HEK293 (cell line): ENCODE measurements at regions not wholly inside any gene's neighbourhood (a gene's known extent, or its start where the extent isn't known, plus 50 kb on each side); places are given as distances from the start of the nearest gene placed in this dataset.
"Not testable (repeated sequence)": the region's sequence is repeated elsewhere in the genome, so short reads cannot be mapped to it uniquely, and the experiment has no call there.

Experiments
- CTCF ChIA-PET: fragments of 350-600 bp; formaldehyde crosslinking; extraction: SDS; loops from one replicate; lab custom pipeline; 2021; ENCODE audit warnings: antibody characterized with exemption; lab: Yijun Ruan, JAX
- POLR2A ChIA-PET: fragments of 300-600 bp; formaldehyde crosslinking; extraction: SDS; loops from one replicate; lab custom pipeline; 2020; ENCODE audit warnings: antibody characterized with exemption, inconsistent platforms; lab: Yijun Ruan, JAX
- H3K27ac ChIP-seq: fragments of 200-500 bp; sonication (Bioruptor generic); 2 replicates; pipeline ENCODE4 v1.5.1; 2014; ENCODE audit warnings: low read depth, low read length, control low read depth, inconsistent platforms; ENCODE audit errors: extremely low read depth
- H3K36me3 ChIP-seq, 2 experiments: fragments of 200-500 bp in 1 of 2; sonication (Bioruptor generic) in 1 of 2; 1 replicate in 1 of 2; 2 replicates in 1 of 2; pipeline ENCODE4 v1.5.1; 2014 to 2017; ENCODE audit warnings: inconsistent platforms in 2 of 2, low read length in 2 of 2; ENCODE audit not compliant: control insufficient read depth in 2 of 2, insufficient read depth in 1 of 2
- H3K4me1 ChIP-seq: fragments of 200-500 bp; sonication (Bioruptor generic); 2 replicates; pipeline ENCODE4 v1.5.1; 2014; ENCODE audit warnings: mild to moderate bottlenecking, low read length, inconsistent platforms; ENCODE audit not compliant: control insufficient read depth, insufficient read depth
- H3K4me3 ChIP-seq: 2 replicates; pipeline ENCODE4 v1.5.1; 2011; ENCODE audit warnings: low read depth, mild to moderate bottlenecking, control low read depth, low read length, moderate library complexity
- H3K9me3 ChIP-seq: fragments of 200-500 bp; sonication (Bioruptor generic); 2 replicates; pipeline ENCODE4 v1.5.1; 2014; ENCODE audit warnings: low read depth, low read length, inconsistent platforms; ENCODE audit not compliant: control insufficient read depth, insufficient read depth
- SCRT2 ChIP-seq: fragments of 450-650 bp; formaldehyde crosslinking; IDR thresholded peaks from 2 replicates; pipeline ENCODE4 v1.5.1; 2016; ENCODE audit warnings: missing biosample characterization, missing genetic modification characterization
- SP7 ChIP-seq: fragments of 450-650 bp; formaldehyde crosslinking; IDR thresholded peaks from 2 replicates; pipeline ENCODE4 v1.5.1; 2016; ENCODE audit warnings: missing biosample characterization, missing genetic modification characterization
- TCF7L2 ChIP-seq: IDR thresholded peaks from 2 replicates; pipeline ENCODE4 v1.6.1; 2011; ENCODE audit warnings: low read depth, mild to moderate bottlenecking, inconsistent platforms, low read length, moderate library complexity, borderline replicate concordance
- ZBTB8A ChIP-seq: fragments of 450-650 bp; formaldehyde crosslinking; IDR thresholded peaks from 2 replicates; pipeline ENCODE4 v1.5.1; 2016; ENCODE audit warnings: missing biosample characterization, missing genetic modification characterization
- ZNF146 ChIP-seq: fragments of 450-650 bp; formaldehyde crosslinking; IDR thresholded peaks from 2 replicates; pipeline ENCODE4 v1.5.1; 2016; ENCODE audit warnings: missing biosample characterization, missing genetic modification characterization
- ZNF221 ChIP-seq: fragments of 450-650 bp; formaldehyde crosslinking; IDR thresholded peaks from 2 replicates; pipeline ENCODE4 v1.5.1; 2017; ENCODE audit warnings: missing biosample characterization, missing genetic modification characterization, borderline replicate concordance
- ZNF274 ChIP-seq, 2 experiments: fragments of 200-500 bp in 1 of 2; fragments of 450-650 bp in 1 of 2; sonication (Bioruptor generic) in 1 of 2; formaldehyde crosslinking in 1 of 2; IDR thresholded peaks; 2 replicates each; pipeline versions ENCODE4 v1.5.1 to v1.6.1; 2014 to 2016; ENCODE audit warnings: borderline replicate concordance in 1 of 2, inconsistent platforms in 1 of 2, low read length in 1 of 2, missing biosample characterization in 1 of 2, missing genetic modification characterization in 1 of 2
- ZNF280C ChIP-seq: fragments of 450-650 bp; formaldehyde crosslinking; IDR thresholded peaks from 2 replicates; pipeline ENCODE4 v1.5.1; 2016; ENCODE audit warnings: missing biosample characterization, missing genetic modification characterization
- ZNF426 ChIP-seq: fragments of 450-650 bp; formaldehyde crosslinking; IDR thresholded peaks from 2 replicates; pipeline ENCODE4 v1.5.1; 2017; ENCODE audit warnings: missing biosample characterization, missing genetic modification characterization, mild to moderate bottlenecking, inconsistent platforms, moderate library complexity
- ZNF549 ChIP-seq: fragments of 450-650 bp; IDR thresholded peaks from 2 replicates; pipeline ENCODE4 v1.5.1; 2018; ENCODE audit warnings: missing biosample characterization, missing genetic modification characterization, mild to moderate bottlenecking, inconsistent platforms, moderate library complexity
- ZNF585B ChIP-seq: fragments of 450-650 bp; formaldehyde crosslinking; IDR thresholded peaks from 2 replicates; pipeline ENCODE4 v1.5.1; 2016; ENCODE audit warnings: missing biosample characterization, missing genetic modification characterization
- ZNF660 ChIP-seq: fragments of 450-650 bp; IDR thresholded peaks from 2 replicates; pipeline ENCODE4 v1.5.1; 2018; ENCODE audit warnings: missing biosample characterization, mild to moderate bottlenecking, missing genetic modification characterization

GRCh38 chrX:13412208-13412600 lies 92.4 kb upstream of the ATXN3L start:
- no peaks in the 10 kb centered on the region for H3K9me3 ChIP-seq
- TF ChIP-seq ZNF426 (tag by site-specific recombination) (no peak), ZNF221 (tag by site-specific recombination) (no peak), SP7 (tag by site-specific recombination) (no peak), ZNF660 (tag by site-specific recombination) (no peak), ZNF274 (IDR thresholded peaks at IDR 0.05; ENCODE audit: low read length) (no peak), ZNF274 (tag by site-specific recombination; IDR thresholded peaks at IDR 0.05; ENCODE audit: borderline replicate concordance) (no peak), ZBTB8A (tag by site-specific recombination) (no peak), ZNF549 (tag by site-specific recombination) (no peak), ZNF585B (tag by site-specific recombination) (no peak), SCRT2 (tag by site-specific recombination) (no peak)
- H3K36me3 ChIP-seq, result no peaks in the 10 kb centered on the region
- peaks cover 30% of the 10 kb centered on the region for H3K4me1 ChIP-seq
- ChIA-PET POLR2A (no interaction called here), CTCF (interaction anchor here (2.2 kb wide), 1 partner anchor 76 kb away, joined by 9 read pairs; no protein-coding TSS in a partner anchor)
- H3K4me3 ChIP-seq, result no peak overlapping the region
- H3K27ac ChIP-seq, result no peak overlapping the region

GRCh38 chrX:13411496-13412207 lies 91.8 kb upstream of the ATXN3L start:
- TF ChIP-seq TCF7L2 (0 out of 2 replicates have a peak, but pooled peaks have one; percentile 32), ZNF280C (tag by site-specific recombination) (no peak)
- Histone ChIP-seq H3K9me3 (no peaks in the 10 kb centered on the region), H3K27ac (peak overlapping the region; percentile 42; the same call in 1 of the 2 replicates), H3K4me1 (peaks cover 30% of the 10 kb centered on the region), H3K4me3 (no peak overlapping the region), H3K36me3 (no peaks in the 10 kb centered on the region)
- CTCF ChIA-PET, result interaction anchor here (2.2 kb wide), 1 partner anchor 77 kb away, joined by 9 read pairs; no protein-coding TSS in a partner anchor
- POLR2A ChIA-PET, result no interaction called here

- H3K4me3 ChIP-seq, H3K4me1 ChIP-seq, H3K36me3 ChIP-seq, POLR2A ChIA-PET: not testable (repeated sequence)
- peak; percentile 86 for TF ChIP-seq ZNF146 (tag by site-specific recombination)
- TF ChIP-seq, all 188 proteins: peak for 1; not testable (repeated sequence) for 187
- CTCF ChIA-PET, H3K9me3 ChIP-seq, H3K27ac ChIP-seq: not testable (repeated sequence)
Observed at GRCh38 chrX:13408599-13408998, 88.7 kb upstream of the ATXN3L start.

GRCh38 chrX:13404777-13405176 lies 84.9 kb upstream of the ATXN3L start:
- ChIA-PET POLR2A (interaction anchor here (1.1 kb wide), 1 partner anchor 11 kb away, joined by 3 read pairs; no protein-coding TSS in a partner anchor), CTCF (interaction anchor here (0.6 to 0.9 kb wide), 2 partner anchors 22 to 44 kb away, joined by 3 to 4 read pairs; no protein-coding TSS in a partner anchor)
- H3K9me3 ChIP-seq, H3K4me1 ChIP-seq, H3K4me3 ChIP-seq, H3K27ac ChIP-seq, H3K36me3 ChIP-seq: not testable (repeated sequence)
